Endothelial cell of umbilical vein (primary cell): ENCODE measurements at regions not wholly inside any gene's neighbourhood (a gene's known extent, or its start where the extent isn't known, plus 50 kb on each side); places are given as distances from the start of the nearest gene placed in this dataset.

Experiments
- EZH2 ChIP-seq: IDR thresholded peaks from 2 replicates; pipeline ENCODE4 v1.6.1; 2012; ENCODE audit warnings: borderline replicate concordance, low read depth, mild to moderate bottlenecking, moderate library complexity, low read length, inconsistent platforms; ENCODE audit not compliant: severe bottlenecking
- JUN ChIP-seq: IDR thresholded peaks from 2 replicates; pipeline ENCODE4 v1.6.1; 2011; ENCODE audit warnings: borderline replicate concordance, low read depth; ENCODE audit not compliant: insufficient read length, insufficient read depth
- MYC ChIP-seq: IDR thresholded peaks from one replicate; pipeline ENCODE4 v1.6.1; 2011; ENCODE audit warnings: mild to moderate bottlenecking, low read depth, low read length
- POLR2A ChIP-seq: IDR thresholded peaks from 2 replicates; pipeline ENCODE4 v1.6.1; 2012; ENCODE audit warnings: low read depth, mild to moderate bottlenecking, control low read depth, low read length
- POLR2AphosphoS5 ChIP-seq: IDR thresholded peaks from 2 replicates; pipeline ENCODE4 v1.6.1; 2012; ENCODE audit warnings: low read depth, mild to moderate bottlenecking, control low read depth, low read length, moderate library complexity; ENCODE audit not compliant: insufficient read depth
- TF ChIP-seq, protein P1 (sequence below), 2 donors: IDR thresholded peaks; 1 replicate in 1 of 2; 2 replicates in 1 of 2; pipeline ENCODE4 v1.5.1; 2011; ENCODE audit warnings: low read length in 2 of 2, mild to moderate bottlenecking in 2 of 2, moderate library complexity in 2 of 2, control low read depth in 1 of 2, inconsistent platforms in 1 of 2, low read depth in 1 of 2; ENCODE audit not compliant: insufficient read depth in 1 of 2; ENCODE audit errors: extremely low read depth in 1 of 2
- TF ChIP-seq, protein P2 (sequence below): IDR thresholded peaks from 2 replicates; pipeline ENCODE4 v1.6.1; 2011; ENCODE audit not compliant: insufficient read depth, insufficient read length

DNA sequence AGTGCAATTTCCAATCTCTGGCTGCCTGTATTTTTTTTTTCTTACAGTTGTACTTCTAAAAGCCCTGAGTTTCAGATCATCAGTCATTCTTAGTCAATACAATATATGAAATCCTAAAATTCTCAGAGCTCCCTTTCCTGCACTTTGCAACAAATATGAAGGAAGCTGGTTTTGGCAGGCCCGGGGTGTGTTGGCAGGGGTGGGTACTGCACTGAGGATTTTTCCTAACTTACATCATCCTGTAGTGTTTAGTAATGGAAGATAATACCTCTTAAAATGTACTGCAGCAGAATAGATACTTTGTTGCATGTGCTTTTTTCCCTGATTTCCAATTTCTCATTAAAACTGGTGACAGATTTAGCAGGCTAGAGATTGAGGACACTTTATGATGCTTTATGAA, 374.6 kb downstream of the PTH2R start:
- TF ChIP-seq, protein P1, sequence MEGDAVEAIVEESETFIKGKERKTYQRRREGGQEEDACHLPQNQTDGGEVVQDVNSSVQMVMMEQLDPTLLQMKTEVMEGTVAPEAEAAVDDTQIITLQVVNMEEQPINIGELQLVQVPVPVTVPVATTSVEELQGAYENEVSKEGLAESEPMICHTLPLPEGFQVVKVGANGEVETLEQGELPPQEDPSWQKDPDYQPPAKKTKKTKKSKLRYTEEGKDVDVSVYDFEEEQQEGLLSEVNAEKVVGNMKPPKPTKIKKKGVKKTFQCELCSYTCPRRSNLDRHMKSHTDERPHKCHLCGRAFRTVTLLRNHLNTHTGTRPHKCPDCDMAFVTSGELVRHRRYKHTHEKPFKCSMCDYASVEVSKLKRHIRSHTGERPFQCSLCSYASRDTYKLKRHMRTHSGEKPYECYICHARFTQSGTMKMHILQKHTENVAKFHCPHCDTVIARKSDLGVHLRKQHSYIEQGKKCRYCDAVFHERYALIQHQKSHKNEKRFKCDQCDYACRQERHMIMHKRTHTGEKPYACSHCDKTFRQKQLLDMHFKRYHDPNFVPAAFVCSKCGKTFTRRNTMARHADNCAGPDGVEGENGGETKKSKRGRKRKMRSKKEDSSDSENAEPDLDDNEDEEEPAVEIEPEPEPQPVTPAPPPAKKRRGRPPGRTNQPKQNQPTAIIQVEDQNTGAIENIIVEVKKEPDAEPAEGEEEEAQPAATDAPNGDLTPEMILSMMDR (IDR thresholded peaks at IDR 0.05; ENCODE audit: extremely low read depth in 1 of 2, insufficient read depth in 1 of 2, low read depth in 1 of 2, low read length in 2 of 2): no peak
- TF ChIP-seq POLR2A: no peak
- no peak for TF ChIP-seq POLR2AphosphoS5
- no peak for TF ChIP-seq MYC
- TF ChIP-seq, protein P2, sequence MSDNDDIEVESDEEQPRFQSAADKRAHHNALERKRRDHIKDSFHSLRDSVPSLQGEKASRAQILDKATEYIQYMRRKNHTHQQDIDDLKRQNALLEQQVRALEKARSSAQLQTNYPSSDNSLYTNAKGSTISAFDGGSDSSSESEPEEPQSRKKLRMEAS: no peak
- no peak for TF ChIP-seq JUN
- TF ChIP-seq EZH2: no peak
